ENCODE measurements at regions not wholly inside any gene's neighbourhood (a gene's known extent, or its start where the extent isn't known, plus 50 kb on each side); places are given as distances from the start of the nearest gene placed in this dataset.

DNA sequence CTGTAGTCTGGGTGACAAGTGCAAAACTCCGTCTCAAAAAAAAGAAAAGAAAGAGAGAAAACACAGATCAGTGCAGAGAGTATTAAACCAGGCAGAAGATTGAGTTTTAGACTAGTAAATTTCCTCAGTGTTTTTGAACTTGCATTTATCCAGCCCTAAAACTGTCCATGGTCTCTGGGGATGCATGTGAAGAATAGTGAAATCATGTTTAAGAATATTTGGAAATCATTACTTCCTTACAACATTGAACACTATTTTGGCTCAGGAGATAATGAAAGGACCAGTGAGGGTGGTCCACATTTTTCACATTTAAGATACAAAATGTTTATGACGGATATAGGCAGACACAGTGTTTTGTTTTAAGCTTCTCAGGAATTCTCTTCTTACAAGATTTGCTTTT lies 195.8 kb upstream of the RASGEF1B start:
- no peak for DNase-seq (ENCODE audit: low spot score)

DNA sequence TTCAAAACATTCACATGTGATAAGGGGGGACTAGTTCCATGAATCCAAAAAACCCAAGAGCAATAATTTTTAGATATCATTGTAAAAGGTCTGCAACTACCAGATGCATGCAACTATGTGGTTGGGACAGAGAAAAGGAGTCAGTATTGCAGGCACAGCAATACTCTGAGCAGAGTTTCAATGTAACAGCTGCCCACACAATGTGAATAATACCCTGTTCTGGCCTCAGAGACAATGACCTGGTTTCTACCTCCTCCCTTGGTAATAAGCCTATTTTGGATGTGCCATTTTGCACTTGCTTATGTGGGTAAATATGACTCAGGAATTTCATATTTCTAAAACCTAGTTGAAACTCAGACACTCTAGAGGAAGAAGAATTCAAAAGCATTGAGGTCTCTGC lies 194.8 kb upstream of the RASGEF1B start:
- DNase-seq (ENCODE audit: low spot score) = no peak

DNA sequence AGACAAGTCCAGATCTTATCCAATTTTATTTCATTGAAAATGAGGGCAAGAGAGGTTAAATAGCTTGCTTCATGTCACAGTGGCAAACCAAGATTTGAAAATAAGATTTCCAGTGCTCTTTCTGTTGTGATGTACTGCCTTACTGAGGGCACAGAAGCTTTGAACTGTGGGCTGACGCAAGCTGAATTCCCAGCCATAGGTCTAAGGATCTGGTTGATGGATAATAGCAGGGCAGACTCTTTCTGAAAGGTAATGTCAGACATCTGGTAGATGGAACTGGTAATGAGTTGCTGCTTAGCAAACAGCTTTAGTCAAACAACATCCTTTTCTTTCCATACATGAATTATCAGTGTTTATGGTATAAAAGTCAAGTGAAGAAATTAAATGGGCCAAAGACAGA lies 193.9 kb upstream of the RASGEF1B start:
- DNase-seq (ENCODE audit: low spot score) = no peak

DNA sequence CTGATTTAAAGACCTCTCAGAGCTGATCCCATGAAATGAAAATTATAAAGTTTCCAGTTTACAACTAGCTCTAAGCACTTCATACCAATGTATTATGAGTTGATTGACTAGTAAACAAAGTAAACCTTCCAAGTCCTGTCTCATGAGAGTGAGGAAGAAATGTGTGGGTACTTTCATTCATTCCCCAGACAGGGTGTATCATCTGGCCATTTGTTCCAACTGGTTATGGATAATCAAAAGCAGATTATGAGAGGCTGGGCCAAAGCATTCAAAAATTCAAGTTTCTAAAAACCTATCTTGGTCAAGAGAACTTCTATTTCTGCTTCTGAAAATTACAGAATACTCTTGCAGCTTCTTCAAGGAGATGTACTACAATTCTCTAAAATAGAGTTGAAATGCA lies 193.3 kb upstream of the RASGEF1B start:
- no peak for DNase-seq (ENCODE audit: low spot score)

DNA sequence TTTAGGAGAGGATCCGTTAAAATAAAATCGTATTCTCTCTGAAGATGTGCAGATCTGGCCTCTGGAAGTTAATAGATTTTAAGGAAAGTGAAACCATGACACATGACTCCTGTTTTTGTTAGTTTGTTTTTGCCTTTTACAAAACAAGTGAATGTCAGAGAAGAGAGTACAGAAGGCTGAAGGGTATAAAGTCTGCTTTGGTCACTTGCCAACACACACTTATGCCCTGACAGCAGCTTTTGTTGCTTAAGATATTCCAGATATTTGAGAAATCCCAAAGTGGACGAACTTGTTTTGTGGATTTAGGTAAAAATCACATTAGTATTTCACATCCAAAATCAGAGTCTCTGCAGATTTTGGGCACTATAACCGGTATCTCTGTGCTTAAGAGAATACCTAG lies 192.4 kb upstream of the RASGEF1B start:
- DNase-seq (ENCODE audit: low spot score) = no peak

DNA sequence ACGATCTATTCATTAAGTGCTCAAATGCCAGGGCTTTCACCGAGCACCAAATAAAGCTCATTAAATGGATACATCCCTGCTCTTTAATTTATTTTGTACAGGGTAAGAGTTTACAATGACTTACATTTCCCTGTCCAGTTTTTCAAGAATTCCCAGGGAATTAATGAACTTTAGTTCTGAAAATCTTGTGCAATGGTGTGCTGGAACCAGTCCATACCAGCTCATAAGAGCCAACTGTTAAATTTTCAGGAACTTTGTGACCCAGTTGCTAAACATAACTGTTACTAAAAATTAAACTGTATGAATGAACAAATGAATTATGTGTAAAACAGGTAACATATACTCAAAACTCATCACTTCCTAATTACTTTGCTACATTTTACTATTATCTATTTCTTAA lies 191.7 kb upstream of the RASGEF1B start:
- no peak for DNase-seq (ENCODE audit: low spot score)

DNA sequence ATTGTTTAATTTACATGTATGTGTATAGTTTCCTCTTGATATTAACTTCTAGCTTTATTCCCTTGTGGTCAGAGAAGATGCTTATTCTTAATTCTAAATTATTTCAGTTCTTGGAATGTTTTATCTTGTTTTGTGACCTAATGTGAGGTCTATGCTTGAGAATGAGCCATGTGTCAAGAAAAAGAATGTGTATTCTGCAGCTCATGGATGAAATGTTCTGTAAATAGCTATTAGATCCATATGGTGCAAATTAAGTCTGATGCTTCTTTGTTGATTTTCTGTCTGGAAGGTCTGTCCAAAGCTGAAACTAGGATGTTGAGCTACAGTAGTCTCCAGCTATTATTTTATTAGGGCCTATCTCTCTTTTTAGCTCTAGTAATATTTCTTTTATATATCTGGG lies 187.3 kb upstream of the RASGEF1B start:
- DNase-seq (ENCODE audit: low spot score) = no peak

DNA sequence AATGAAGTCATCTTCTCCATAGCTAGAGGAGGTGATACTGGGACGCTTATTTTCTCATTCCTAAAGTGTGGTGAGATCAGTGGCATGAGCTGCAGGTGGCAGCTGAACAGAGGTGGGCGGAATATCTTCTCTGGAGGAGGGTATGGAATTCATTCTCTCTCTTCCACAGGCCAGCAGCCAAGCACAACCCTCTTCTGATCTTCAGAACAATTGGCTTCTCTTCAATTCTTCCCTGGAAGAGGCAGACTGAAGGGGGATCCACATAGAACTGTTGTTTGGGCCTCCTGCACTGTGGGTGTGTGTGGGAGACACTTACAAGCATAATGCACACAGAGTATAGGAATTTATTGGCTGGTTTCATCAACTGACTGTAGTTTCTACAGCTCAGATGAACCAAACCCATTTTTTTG lies 180.4 kb upstream of the RASGEF1B start:
- no peak for DNase-seq (ENCODE audit: low spot score)

DNA sequence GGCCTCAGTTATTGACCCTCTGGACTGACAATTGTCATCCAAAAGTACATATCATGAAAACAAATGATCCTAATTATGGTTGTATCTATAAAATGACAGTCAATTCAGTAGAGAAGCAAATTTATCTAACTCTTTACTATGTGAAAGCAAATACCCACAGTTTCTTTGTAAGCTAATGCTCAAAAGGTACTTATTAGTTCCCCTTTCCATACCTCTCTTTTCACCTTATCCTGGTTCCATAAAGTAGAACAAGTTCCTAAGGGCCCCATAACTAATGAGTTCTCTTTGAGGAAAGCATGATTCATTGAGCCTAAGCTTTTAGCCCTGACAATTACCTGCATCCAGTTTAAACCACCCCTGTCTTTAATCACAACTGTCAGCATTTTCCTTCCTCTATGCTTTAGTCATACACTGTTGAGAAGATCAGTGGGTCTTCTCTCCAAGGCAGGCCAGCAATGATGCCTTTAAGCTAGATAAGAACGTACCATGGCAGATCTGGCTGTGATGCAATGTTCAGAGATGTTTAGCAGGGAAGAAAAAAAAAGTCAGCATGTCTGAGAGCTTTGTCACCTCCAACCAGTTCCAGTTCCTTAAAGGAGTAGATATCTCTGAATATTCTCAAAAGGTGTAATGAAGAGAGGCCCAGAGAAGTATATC lies 179.7 kb upstream of the RASGEF1B start:
- no peak for DNase-seq (ENCODE audit: low spot score)

DNA sequence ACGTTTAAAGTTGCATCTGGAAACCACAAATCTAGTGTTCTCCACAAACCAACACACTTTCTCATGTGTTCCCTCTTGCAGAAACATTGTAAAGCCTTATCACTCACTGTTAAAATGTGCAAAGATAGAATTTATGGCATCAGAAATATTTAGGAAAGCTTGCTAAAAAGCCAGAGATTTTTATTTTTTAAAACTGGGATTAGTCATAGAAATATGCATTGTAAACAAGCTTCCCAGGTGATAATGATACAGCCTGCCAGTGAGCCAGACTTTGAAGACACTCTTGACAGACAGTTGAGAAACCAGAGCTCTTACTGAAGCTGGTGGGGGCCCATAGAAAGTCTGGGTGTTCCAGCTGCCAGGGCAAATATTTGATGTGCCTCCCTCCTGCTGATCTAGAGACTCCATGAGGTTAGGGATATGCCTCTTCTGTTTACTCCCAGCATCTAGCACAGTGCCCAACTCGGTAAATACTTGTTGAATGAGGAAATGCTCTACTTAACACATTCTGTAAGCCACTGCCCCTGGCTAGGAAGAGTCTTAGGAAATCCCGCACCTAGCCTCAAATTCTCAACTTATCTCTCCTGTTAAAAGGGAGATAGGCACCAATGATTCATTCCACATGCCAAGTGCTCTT lies 179.0 kb upstream of the RASGEF1B start:
- no peak for DNase-seq (ENCODE audit: low spot score)

DNA sequence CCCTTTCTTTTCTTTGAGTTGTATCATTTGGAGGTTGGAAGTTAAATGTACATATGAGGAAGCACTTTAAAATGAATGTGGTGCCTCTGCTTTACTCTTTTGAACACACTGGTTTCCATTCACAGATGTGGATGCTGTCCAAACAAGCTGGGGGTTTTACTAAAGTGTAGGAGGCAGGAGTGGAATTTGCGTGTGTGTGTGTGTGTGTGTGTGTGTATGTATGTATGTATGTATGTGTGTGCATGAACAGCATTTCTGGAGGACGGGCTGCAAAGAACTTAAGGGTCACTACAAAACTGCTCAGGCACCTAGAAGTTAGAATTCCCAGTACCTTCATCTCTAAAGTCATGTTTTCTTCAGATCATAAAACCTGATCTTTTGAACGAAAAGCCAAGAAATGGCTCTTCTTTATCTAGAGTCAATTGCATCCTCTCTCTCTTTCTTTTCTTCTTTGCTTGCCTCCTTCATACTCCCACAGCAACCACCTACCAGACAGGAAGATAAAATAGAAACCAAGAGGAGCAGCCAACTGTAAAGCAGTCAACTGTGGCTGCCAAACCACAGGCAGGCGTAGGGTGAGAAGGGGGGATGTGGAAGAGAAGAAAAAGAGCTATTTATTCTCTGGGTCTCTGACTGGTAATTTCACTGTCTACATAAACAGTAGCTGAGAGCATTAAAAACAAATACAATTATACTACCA lies 177.0 kb upstream of the RASGEF1B start:
- no peak for DNase-seq (ENCODE audit: low spot score)

DNA sequence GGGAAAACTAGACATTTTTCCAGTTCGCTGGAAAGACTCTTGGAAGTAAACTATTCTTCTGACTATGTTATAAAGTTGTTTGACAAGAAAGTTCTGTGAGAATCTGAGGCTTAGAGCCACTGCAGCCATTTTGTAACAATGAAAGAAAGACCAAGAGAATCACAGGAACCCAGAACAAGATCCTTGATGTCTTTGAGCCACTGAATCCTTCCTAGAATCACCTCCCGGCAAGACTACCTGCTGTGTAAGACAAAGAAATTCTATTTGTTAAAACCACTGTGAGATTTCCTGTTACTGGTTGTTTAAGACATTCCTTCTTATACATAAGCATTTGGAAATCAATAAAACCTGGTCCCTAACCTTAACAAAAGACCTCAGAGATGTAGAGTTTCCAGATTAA lies 175.7 kb upstream of the RASGEF1B start:
- no peak for DNase-seq (ENCODE audit: low spot score)

DNA sequence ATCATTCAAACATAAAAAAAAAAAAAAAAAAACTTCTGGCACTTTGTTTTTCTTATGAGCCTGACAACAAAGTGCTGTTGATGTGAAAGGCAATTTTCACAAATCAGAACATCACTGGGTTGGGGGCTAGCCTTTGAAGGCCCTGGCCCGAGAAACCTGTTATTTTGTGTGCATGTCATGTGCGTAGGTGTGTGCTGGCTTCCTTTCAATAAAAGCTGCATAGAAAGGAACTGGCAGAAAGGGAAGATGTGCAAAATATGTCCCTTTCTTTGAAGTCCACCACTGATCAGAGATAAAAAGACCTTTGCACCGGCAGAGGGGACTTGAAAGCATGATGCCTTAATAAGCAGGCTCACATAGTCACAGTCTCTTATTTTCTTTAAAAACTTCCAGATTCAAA lies 170.8 kb upstream of the RASGEF1B start:
- DNase-seq (ENCODE audit: low spot score) = no peak

DNA sequence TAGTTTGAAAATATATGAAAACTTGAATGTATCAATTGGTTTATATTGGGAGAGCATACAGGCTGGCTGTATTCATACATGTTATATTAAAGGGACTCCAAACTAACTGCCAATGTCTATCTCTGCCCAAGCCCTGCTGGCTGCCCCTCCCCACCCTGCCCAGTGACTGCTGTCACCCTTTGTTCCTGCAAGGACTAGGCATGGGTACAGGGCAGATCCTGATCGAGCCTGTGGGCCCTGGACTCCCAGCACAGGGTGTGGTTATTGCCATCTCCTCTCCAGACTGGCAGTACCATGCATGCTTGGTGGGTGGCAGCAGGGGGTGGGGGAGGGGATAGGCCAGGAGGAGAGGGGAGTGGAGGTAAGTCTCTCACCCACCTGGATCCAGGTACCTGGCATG lies 167.5 kb upstream of the RASGEF1B start:
- no peak for DNase-seq (ENCODE audit: low spot score)

DNA sequence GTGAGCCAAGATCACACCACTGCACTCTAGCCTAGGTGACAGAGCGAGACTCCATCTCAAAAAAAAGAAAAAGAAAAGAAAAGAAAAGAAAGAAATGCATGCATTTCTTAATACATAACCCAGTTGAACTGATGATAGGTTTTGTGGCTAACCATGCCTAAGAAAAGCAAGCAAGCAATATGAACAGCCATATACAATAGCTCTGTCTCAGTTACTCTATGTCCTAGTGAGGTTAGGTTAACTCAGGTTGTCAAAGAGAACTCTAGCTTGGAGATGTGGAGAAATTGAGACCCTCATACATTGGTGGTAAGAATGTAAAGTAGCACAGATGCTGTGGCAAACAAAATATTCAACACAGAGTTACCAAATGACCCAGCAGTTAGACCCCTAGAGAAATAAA lies 167.0 kb upstream of the RASGEF1B start:
- no peak for DNase-seq (ENCODE audit: low spot score)

DNA sequence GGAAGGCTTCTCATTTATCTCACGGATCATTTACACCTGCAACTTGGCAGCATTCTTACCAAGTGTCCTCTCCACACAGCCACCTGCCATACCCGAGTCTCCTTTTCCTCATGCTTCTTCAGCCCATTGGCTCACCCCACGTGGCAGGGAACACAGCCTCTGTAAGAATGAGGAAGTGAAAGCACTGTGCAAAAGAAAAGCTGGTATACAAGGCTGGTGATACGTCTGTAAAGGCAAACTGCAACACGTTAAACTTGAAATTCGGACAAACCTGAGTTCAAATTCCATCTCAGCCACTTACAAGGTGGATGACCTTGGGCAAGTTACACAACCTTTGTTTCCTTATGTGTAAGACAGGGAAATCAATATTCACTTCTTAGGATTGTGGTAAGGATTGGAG lies 164.0 kb upstream of the RASGEF1B start:
- DNase-seq (ENCODE audit: low spot score) = no peak

DNA sequence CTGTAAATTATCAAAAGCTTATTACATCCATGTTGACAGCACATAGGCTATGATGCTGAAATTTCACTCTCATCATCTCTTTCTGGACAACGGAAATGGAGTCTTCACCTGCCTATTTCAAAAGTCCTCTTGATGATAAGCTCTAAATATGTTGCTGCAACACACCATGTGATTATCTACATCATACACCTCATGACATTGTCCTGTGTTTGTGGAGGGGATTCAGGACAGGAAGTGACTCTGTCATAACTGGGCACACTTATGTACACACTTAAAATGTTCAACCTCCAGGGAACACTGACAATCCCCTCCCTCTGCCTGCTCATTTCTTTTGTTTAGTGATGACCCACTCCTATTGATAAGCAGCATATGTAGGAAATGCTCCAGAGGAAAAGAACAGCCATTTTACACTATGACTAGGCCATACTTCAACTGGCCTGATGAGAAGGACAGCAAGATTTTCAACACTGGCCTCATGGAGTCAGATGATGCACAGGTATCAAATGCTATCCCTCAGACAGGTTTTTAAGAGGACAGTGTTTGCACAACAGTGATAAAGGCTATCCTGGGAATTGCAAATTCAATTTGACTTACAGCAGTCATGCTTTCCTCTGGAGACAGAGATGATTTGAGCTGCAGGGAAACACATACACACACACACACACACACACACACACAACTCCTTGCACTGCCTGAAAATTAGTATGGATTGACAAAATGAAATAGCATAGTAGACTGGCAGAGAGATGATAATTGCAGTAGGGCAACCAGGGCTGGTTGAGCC lies 163.3 kb upstream of the RASGEF1B start:
- DNase-seq (ENCODE audit: low spot score) = no peak

DNA sequence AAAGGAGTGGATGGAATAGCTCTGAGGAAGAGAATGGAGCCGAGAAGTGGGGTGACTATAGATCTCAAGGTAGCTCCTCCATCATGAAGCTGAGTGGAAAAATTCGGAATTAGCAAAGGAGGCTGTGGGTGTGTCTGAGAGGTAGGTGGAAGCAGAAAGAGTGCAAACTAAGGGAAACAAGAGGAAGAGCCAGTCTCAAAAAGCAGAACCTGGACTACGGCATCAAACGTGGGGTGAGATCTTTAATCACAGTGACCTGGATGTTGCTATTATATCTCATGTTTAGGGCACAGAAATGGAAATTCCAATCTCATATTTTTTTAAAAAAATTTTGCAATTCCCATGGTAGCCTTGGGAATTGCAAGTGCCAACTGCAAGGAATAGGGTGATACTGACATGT lies 162.5 kb upstream of the RASGEF1B start:
- no peak for DNase-seq (ENCODE audit: low spot score)

DNA sequence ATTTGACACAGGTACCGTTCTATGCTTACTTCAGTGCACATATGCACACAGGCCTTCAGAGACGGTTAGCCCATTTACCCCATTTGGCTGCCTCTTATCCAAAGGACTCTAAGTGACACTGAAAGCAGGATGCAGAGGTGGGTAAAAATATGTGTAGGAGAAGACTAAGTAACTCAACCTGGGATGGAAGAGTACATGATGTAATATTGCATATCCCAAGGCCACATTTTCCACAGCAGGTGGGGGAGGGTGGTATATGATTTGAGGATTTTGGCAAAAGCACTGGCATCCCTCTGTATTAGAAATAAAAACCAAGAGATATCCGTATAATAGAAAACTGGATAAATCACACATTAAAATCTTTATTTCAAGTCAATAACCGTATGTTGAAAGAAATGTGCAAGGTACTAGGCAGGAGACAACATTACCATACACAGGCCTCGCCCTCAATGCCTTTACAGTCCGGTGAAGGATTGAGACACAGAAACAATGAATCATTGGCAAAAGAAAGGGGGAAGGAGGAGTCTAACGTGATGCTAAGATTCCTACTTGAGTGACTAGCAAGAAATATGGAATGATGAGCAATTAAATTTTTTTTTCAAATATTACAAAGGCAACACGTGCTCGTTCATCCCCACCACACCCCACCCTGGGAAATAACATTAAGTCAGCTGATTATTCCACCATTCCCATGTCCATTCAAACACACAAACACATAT lies 161.0 kb upstream of the RASGEF1B start:
- no peak for DNase-seq (ENCODE audit: low spot score)

DNA sequence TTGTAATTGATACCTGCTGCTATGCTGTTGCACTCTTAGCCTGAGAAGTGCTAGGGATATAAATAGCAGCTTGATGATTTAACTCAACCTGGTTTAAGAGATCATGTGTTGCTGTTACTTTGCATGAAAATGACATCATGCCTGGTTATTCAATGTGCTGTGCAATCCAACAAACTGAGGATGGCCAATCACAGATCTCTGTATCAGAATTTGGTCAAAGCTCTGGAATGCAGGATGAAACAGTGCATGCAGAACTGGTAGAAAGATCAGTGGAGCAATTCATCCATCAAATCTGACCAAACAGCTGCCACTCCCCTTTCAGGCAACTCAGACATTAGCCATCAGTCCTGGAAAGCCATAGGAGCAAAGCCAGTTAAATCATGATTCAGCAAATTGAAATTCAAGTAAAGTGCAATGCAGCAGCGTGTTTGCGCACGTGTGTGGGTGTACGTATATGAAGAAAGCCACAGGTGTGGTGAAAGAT lies 160.3 kb upstream of the RASGEF1B start:
- no peak for DNase-seq (ENCODE audit: low spot score)

DNA sequence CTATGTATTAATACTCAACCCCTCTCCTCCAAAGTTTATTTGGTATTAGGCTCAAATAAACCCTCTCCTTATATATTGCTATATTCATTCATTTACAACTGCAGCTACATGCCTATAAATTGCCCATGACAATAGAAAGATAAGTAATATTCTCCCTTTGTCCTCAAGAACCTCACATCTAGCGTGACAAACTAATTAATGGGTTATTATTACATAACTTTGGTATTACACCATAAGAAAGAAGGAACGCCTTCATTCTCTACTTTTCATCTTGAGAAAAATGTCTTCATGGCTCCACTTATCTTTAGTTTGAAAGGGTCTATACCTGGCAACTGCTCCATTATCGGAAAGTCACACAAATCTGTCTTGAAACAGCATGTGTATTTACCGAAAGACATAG lies 157.7 kb upstream of the RASGEF1B start:
- no peak for DNase-seq (ENCODE audit: low spot score)

DNA sequence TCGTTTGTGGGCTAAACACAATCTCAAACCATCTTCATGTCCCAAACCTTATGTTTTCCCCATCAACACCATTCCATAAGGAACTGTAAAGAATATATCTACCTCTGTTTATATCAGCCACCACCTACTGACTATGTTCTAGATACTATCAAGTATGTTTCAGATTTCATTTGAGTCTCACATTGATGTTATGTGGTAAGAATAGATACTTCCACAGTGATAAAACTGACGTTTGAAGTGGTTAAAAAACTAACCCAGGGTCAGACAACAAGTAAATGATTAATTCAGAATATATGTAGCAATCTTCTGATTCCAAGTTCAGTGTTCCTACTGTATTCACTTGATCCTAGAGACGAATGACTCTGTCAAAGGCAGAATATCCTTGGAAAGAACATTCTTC lies 156.8 kb upstream of the RASGEF1B start:
- no peak for DNase-seq (ENCODE audit: low spot score)

Data from hepatic stellate cell (primary cell).